GM21390 (cell line): ENCODE measurements at regions not wholly inside any gene's neighbourhood (a gene's known extent, or its start where the extent isn't known, plus 50 kb on each side); places are given as distances from the start of the nearest gene placed in this dataset.

Experiments used
- ATAC-seq: cut with Tn5 transposase; IDR thresholded peaks from one replicate; pipeline ENCODE4 v1.9.1; 2021; ENCODE audit not compliant: unreplicated experiment

DNA sequence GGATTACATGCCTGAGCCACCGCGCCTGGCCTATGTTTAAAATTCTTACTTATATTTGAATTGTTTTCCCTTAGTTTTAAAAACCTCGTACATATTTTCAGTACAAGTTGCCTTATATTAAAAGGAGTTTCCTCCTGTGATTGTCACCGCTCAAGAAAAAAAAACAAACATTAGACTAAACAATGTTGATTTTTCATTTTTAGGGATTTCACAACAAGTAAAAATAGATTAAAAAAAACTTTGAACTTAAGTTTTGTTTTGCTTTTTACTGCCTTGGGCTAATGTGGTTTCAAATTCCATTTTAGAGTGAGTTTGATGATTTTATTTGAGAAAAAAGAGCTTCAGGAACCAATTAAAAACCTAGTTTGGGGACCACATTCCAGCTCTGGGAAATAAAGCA lies 1196.6 kb upstream of the CDH18 start:
- ATAC-seq = no peak

GRCh38 chr5:21181609-21182125 lies 1193.7 kb upstream of the CDH18 start:
- ATAC-seq = no peak

- ATAC-seq = no peak
Observed at GRCh38 chr5:21173526-21173925, 1185.5 kb upstream of the CDH18 start.

DNA sequence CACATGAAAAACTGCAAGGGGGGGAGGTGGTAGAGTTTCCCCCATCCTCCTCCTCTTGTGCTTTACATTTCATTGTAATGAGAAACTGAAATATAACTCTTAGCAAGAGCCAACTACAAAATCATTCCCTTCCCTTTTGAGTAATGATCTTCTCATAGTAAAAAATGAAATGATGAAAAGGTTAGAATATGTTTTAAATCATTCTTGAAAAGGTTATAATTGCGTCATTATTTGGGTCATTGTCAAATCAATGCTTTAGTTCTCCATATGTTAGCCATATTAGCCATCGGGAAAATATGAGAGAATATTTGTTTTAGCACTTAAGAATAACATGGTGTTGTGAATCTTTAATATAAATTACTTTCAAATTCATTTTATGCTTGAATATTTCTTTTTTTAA lies 1185.0 kb upstream of the CDH18 start:
- ATAC-seq = no peak

DNA sequence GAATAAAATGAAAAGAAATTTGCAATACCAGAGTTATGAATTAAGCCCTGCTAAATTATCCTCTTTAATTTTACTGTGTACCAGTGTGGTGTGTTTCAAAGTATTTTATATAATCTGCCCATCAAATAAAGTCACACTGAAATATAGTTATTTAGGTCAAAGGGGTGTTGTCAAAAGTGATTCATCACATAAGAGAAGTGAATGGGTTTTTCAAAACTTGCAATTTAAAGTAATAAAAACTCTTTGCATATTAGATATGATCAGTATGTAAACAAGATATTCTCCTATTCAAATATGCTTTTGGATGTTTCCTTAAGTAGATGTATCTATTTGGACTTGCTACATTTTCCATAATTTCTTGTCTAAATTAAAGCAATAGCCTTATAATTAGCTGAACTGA lies 1183.0 kb upstream of the CDH18 start:
- no peak for ATAC-seq

DNA sequence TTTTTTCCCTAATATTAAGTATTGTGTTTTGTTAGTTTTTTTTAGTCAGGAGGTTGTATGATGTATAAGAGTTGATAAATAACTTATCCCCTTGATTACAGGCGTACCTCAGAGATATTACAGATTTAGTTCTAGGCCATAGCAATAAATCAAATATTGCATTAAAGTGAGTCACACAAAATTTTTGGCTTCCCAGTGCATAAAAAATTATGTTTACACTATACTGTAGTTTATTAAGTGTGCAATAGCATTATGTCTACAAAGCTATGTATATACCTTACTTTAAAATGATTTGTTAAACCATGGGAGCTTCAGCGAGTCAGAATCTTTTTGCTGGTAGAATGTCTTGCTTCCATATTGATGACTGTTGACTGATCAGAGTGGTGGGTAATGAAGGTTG lies 1180.6 kb upstream of the CDH18 start:
- ATAC-seq = no peak

DNA sequence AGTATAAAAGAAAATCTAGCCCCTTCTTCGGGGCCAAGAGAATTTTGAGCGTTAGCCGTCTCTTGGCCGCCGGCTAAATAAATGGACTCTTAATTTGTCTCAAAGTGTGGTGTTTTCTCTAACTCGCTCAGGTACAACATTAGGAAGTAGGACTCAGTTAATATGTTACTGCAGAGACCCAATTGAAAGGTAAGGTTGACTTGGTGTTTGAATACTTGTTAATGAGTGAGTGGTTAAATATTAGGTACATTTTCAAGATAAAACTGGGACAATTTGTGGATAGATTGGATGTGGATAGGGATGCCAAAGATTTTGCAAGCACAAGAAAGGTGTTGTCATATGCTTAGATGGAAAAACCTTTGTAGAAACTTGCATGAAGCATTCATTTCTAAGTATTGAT lies 1177.3 kb upstream of the CDH18 start:
- ATAC-seq = no peak

GRCh38 chr5:21164425-21164824 lies 1176.4 kb upstream of the CDH18 start:
- no peak for ATAC-seq

DNA sequence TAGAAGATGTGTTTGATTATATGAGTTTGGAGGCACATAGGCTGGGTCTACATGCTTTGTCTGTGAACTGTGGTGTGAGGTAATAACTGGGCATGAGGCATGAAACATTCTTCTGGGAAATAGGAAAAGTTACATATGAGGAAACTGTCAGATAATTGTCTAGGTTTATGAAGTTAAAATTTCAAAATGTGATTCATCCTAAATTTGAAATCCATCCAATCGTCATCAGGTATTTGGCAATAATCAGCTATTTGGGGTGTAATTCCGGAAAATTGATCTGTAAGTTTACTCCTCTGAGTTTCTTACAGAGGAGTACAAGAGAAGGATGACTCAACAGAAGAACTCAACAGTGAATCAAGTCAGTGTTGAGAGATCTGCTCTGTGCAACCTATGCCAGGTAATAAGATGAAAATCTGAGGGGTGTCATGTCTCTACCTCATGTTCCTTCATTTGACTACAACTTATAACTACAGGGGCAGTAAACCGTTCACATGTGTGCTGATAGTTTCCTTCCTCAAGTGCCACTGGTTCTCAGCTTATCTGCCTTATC lies 1171.6 kb upstream of the CDH18 start:
- ATAC-seq = no peak

DNA sequence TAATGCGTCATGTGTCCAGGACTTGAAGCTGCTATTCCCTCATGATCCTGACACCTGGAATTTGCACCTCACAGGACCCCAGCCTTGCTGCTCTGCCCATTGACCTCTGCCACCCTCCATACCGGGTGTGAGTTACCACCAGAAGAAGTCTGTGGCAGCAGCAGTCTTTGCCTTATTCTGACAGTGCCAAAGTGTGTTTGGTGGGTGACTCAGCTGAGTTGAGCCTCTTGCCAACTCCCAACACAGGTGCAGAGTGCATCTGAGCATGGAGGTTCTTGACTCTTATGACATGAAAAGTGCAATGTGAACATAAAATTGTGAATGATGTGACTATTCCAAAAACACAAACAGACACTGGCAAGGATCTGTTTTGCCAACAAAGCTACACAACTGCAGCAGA lies 1166.5 kb upstream of the CDH18 start:
- ATAC-seq = no peak

DNA sequence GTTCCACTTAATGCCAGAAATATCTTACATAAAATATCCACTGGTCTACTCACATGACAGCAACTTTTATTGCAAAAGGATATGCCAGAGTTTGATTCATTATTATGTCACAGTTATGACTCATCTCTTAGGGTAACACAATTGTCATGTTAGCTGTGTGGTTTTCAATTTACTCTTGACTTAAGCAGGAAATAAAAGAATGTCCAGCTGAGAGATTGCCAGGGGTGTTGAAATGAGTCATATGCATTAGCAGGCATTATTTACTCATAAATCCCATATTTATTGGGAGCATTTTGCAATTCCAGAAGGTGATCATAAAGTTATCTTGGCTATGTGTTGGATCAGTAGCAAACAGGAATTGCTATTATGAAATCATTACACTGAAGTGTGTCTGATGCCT lies 1164.6 kb upstream of the CDH18 start:
- no peak for ATAC-seq

DNA sequence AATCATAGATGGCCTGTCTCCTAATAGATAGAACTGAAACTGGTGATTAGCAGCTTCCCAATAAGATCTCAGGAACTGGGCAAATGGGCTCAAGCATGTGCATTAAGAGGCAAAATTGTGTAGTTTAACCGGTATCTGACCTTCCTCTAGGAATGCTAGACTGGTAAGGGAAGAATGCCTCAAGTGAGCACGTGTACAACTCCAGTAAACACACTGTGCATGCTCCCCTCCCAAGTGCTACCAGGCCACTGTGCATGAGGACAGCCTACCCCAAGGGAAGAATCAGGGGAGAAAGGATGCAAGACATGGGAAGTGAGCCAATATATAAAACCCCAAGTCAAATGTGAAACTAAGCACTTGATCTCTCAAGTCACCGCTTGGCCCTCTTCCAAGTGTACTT lies 1157.4 kb upstream of the CDH18 start:
- ATAC-seq = no peak

GRCh38 chr5:21143686-21144085 lies 1155.7 kb upstream of the CDH18 start:
- no peak for ATAC-seq

DNA sequence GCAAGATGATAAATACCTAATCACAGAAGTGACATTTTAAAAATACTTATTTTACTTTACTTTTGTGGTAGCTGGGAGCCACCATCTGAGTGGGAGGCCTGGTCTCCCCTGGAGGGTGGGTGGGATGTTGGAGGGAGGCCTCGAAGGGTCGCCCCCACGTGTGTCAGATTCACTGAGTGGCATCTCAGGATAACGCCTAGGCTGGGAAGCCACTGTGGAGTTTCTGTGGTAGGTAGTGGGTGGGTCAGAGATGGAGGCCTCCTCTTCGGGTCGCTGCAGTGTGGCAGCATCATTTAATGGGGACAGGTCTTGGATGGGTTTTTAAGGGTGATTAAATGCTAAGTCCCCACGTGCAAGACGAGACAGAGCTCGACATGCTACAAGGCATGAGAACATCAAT lies 1154.8 kb upstream of the CDH18 start:
- ATAC-seq = no peak

DNA sequence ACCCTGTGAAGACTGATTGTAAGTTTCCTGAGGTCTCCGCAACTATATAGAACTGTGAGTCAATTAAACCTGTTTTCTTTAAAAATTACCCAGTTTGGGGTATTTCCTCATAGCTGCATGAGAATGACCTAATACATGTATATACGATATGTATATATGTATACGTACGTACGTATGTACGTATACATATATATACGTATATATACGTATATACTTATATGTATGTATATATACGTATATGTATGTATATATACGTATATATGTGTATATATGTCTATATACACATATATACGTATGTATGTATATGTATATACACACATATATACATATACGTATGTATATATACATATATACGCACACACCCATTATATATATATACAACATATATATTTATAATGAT lies 1153.0 kb upstream of the CDH18 start:
- no peak for ATAC-seq

DNA sequence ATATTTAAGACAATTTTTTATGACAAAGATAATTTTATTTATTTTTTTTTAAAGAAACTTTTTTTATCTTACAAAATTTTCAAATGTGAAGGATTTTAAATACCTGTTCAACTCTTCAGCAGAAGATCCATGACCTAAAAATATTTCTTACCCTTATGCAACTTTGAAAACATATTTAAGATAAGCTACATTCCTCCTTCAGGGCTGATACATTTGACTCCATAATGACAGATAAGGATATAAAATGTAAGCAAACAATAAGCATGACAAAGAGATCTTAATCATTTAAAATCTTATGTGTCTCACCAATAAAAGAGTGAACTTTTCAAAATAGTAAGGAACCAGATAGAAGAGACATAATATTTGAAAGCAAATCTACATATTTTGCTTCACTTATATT lies 1138.2 kb upstream of the CDH18 start:
- ATAC-seq = no peak

GRCh38 chr5:21125238-21125983 lies 1137.4 kb upstream of the CDH18 start:
- no peak for ATAC-seq

DNA sequence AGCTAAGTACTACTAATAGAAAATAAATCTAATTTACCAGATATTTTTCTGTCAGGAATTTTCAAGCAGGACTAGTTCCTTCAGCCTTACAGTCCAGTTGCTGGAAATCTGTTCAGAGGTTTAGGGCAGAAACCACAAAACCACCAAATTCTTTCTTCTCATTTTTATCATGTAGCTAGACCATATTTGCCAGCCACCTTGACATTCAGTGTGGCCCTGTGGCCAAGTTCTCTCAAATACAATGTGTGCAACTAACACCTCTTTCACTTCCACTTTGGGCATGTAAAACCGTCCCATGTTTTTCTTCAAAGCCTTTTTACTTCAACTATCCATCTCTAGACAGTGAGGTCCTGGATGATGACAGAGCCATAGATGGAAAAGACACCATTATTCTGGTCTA lies 1133.2 kb upstream of the CDH18 start:
- ATAC-seq = no peak

DNA sequence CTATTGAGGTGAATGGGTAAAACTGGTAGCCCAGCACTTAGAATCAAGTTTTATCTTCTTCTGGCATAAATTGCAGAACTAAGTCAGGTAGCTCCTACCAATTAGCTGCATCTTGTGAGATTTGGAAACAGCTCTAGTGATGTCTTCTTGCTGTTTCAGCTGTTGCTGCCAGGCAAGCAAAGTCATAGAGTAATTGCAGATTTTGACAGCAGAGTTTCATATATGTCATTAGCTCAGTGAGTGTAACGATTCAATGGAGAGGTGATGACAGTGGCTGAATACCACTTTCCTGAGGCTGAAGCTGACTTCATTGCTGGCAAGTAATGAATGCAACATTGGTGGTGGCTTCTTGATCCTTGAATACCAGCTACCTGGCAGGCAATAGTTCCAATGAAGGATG lies 1109.7 kb upstream of the CDH18 start:
- ATAC-seq = no peak

- ATAC-seq = no peak
Observed at GRCh38 chr5:21094619-21095018, 1106.6 kb upstream of the CDH18 start.

GRCh38 chr5:21087766-21088165 lies 1099.8 kb upstream of the CDH18 start:
- no peak for ATAC-seq

DNA sequence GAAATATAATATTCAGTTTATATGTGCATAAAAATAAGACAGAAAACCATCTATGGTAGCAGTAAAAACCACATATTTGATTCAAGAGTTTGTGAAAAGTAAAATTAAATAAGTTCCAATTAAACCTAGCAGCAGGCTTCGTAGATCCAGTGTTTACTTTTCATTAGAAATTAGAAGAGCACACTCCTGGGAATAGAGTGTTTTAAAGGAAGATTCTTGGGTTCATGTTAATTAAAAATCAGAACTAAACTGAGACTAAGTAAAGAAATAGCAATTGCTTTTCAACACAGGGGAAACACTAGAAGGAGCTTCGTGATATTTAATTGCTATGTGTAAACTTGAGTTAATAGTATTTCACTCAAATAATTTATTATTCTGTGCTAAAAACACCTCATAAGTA lies 1097.8 kb upstream of the CDH18 start:
- no peak for ATAC-seq

DNA sequence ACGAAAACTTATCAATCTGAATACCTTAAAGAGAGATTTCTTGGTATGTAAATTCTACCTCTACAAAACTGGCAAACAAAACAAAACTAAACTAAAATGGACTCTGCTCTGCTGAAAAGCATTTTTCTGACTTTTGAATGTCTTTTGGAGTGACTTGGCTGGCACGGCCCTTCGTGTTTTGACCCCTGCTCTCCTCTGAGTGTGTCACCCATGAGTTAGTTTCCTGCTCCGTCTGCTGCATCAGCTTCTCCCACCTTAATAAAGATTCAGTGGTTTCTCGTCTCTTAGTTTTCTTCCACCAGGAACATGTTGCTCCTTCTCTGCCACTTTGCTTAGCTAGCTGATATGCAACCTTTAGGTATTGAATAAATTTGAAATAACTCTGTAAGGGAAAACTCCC lies 1084.0 kb upstream of the CDH18 start:
- no peak for ATAC-seq
